ENCODE measurements at regions not wholly inside any gene's neighbourhood (a gene's known extent, or its start where the extent isn't known, plus 50 kb on each side); places are given as distances from the start of the nearest gene placed in this dataset.

DNA sequence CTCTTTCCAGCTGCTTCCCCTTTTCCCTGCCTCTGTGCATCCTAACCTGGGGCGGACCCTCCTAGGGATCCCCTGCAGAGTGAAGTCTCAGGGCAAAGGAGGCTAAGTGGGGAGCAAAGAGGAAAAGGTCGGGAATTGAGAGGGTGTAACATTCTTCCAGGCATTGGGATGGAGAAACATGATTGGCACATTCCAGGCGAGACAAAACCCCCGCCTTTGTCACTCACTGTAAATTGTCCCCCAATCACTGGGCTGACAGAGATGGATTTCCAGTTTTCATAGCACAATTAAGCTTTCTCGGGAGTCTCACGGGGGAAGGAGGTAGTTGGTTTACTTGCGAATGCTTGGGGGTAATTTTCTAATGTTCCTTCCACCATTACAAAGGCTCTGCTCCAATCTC is 74.9 kb downstream of the MIAT start:
- TF ChIP-seq, protein P1, sequence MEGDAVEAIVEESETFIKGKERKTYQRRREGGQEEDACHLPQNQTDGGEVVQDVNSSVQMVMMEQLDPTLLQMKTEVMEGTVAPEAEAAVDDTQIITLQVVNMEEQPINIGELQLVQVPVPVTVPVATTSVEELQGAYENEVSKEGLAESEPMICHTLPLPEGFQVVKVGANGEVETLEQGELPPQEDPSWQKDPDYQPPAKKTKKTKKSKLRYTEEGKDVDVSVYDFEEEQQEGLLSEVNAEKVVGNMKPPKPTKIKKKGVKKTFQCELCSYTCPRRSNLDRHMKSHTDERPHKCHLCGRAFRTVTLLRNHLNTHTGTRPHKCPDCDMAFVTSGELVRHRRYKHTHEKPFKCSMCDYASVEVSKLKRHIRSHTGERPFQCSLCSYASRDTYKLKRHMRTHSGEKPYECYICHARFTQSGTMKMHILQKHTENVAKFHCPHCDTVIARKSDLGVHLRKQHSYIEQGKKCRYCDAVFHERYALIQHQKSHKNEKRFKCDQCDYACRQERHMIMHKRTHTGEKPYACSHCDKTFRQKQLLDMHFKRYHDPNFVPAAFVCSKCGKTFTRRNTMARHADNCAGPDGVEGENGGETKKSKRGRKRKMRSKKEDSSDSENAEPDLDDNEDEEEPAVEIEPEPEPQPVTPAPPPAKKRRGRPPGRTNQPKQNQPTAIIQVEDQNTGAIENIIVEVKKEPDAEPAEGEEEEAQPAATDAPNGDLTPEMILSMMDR (conservative IDR thresholded peaks at IDR 0.05; ENCODE audit: control insufficient read depth, insufficient read depth, low read depth, low read length) = no peak
- no peak overlapping the region for H3K4me3 ChIP-seq (ENCODE audit: control insufficient read depth, low read depth, low read length)
- no peak for DNase-seq (ENCODE audit: low read depth)

DNA sequence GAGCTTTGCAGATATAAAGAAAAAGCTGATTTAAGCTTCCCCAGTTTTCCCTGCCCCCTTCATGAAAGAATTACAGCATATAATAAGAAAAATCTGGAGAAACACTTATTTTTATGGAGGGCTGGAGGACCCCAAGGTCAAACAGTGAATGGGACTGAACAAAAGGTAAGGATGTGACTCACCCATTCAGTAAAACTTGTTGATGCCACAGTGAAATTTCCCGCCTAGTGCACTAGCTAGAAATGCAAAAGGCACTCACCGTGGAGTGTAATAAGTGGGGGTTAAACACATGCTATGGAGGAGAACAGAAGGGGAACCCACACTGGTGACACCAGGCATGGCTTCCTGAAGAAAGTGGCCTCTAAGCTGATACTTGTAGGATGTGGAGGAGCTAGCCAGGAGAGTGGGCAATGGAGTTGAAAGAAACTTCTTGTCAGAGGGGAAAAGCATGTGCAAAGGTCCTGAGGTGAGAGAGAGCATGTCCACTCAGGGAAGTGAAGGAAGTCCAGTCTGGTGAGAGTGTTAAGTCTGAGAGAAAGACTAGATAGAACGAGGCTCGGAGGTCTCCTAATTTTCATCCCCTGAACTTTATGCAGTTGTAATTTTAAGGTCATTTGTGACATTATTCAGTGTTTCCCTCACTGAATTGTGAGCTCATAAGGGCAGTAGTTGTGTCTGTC is 77.1 kb downstream of the MIAT start:
- H3K4me3 ChIP-seq (ENCODE audit: control insufficient read depth, low read depth, low read length) = no peak overlapping the region
- DNase-seq (ENCODE audit: low read depth) = no peak
- TF ChIP-seq, protein P1 (conservative IDR thresholded peaks at IDR 0.05; ENCODE audit: control insufficient read depth, insufficient read depth, low read depth, low read length) = no peak

DNA sequence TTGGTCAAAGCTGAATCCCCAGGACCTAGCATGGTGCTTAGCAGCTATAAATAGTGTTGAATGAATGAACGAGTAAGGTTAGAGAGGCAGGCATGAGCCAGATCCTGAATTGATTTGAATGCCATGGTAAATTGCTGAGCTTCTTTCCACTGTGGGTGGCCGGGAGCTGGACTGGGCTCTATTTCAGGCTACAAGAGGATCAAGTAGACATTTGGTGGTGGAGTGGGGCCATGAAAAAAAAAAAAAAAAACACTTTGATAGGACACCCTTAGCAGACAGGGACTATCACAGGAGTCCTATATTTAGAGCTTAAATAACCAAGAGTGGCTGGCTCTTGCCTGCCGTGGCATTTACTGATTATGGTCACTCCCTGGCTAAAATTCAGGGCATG is 77.6 kb downstream of the MIAT start:
- no peak overlapping the region for H3K4me3 ChIP-seq (ENCODE audit: control insufficient read depth, low read depth, low read length)
- TF ChIP-seq, protein P1 (conservative IDR thresholded peaks at IDR 0.05; ENCODE audit: control insufficient read depth, insufficient read depth, low read depth, low read length) = no peak
- no peak for DNase-seq (ENCODE audit: low read depth)

DNA sequence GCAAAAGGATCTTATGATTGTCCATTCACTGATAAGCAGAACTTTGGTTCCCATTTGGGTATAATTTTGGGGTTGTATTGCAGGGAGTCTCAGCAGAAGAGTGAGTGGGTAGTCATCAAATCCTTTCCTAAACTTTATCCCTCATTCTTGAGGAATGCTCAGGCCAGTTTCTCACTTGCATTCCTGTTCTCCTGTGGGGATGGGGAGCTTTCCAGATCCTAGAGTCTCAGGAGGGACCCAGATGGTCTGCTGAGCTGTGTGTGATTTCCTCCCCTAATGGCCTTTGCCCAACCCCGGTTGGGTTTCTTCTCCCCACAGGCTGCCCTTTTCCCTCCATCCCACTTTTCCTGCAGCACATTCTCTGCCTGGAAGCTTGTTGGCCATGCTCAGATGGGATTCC is 79.9 kb downstream of the MIAT start:
- DNase-seq (ENCODE audit: low read depth) = no peak
- no peak overlapping the region for H3K4me3 ChIP-seq (ENCODE audit: control insufficient read depth, low read depth, low read length)
- TF ChIP-seq, protein P1 (conservative IDR thresholded peaks at IDR 0.05; ENCODE audit: control insufficient read depth, insufficient read depth, low read depth, low read length) = no peak

DNA sequence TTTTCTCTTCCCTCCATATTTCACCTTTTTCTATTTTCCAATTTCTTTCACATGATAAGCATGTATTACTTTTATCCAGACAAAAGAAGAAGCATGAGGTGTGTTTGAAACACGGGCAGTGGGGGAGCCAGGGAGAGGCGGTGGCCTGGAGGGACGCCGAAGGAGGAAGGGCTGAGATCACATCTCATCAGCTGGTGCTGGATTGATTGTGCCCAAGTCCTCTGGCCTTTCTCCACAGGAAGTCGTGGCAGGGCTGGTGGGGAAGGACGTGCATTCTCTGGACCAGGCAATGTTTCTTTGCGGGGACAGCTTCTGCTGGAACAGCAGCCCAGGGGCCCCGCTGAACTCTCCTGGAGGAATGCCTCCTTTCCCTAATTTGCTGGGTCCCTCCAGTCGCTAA is 82.9 kb downstream of the MIAT start:
- TF ChIP-seq, protein P1 (conservative IDR thresholded peaks at IDR 0.05; ENCODE audit: control insufficient read depth, insufficient read depth, low read depth, low read length) = no peak
- no peak overlapping the region for H3K4me3 ChIP-seq (ENCODE audit: control insufficient read depth, low read depth, low read length)
- DNase-seq (ENCODE audit: low read depth) = no peak

DNA sequence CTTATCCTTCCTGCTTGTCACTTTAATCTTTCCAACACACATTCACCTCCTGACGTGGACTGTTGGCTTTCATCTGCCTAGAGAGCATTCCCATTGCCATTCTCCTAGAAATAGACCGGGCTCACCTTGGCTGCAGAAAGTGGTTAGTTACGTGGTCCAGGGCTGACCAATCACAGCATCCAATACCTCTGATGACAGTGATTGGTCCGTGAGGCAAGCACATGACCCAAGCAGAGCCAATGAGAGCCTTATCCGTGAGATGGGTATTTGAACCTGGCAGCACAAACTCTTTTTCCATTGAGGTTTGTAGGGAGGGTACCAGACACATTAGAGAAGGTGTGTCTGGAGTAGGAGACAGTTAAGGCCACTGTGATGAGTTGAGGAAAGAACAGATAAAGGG is 85.8 kb downstream of the MIAT start:
- no peak for DNase-seq (ENCODE audit: low read depth)
- H3K4me3 ChIP-seq (ENCODE audit: control insufficient read depth, low read depth, low read length) = no peak overlapping the region
- TF ChIP-seq, protein P1 (conservative IDR thresholded peaks at IDR 0.05; ENCODE audit: control insufficient read depth, insufficient read depth, low read depth, low read length) = no peak

Measured in fibroblast of mammary gland (primary cell).